A673 (cell line): ENCODE measurements at regions not wholly inside any gene's neighbourhood (a gene's known extent, or its start where the extent isn't known, plus 50 kb on each side); places are given as distances from the start of the nearest gene placed in this dataset.

Source experiments
- BruUV-seq: library from RNA; stranded (reverse); fragments of 400-500 nt; replicated peaks from 2 replicates; lab custom pipeline; 2021; lab: Mats Ljungman, UMichigan
- CTCF ChIA-PET: fragments of 300-600 bp; sonication (Branson Sonifier 250); formaldehyde crosslinking; loops from one replicate; lab custom pipeline; 2022; ENCODE audit warnings: antibody characterized with exemption; lab: Charles Lee
- POLR2A ChIA-PET: fragments of 300-600 bp; sonication (Branson Sonifier 250); formaldehyde crosslinking; loops from one replicate; lab custom pipeline; 2022; ENCODE audit warnings: antibody characterized with exemption; ENCODE audit not compliant: low non-redundant PET; lab: Charles Lee
- DNase-seq: peaks from one replicate; pipeline ENCODE4 v3.0.0-alpha.2; 2015; ENCODE audit warnings: low spot score
- H3K27ac ChIP-seq: fragments of 200-600 bp; sonication (generic); 2 replicates; pipeline ENCODE4 v1.5.1; 2016; ENCODE audit warnings: mixed run types, low read depth, mild to moderate bottlenecking, mixed read lengths, antibody characterized with exemption, low read length; ENCODE audit not compliant: poor library complexity, severe bottlenecking
- H3K27me3 ChIP-seq: fragments of 200-600 bp; sonication (generic); replicated peaks from 2 replicates; pipeline ENCODE4 v1.6.1; 2017; ENCODE audit warnings: mixed run types, low read depth, mild to moderate bottlenecking, mixed read lengths, antibody characterized with exemption, low read length; ENCODE audit not compliant: insufficient read depth, poor library complexity
- H3K36me3 ChIP-seq: fragments of 200-600 bp; sonication (generic); 2 replicates; pipeline ENCODE4 v1.6.1; 2016; ENCODE audit warnings: mixed run types, mild to moderate bottlenecking, mixed read lengths, antibody characterized with exemption, low read length; ENCODE audit not compliant: insufficient read depth, poor library complexity, severe bottlenecking
- H3K4me1 ChIP-seq: fragments of 200-600 bp; sonication (generic); 2 replicates; pipeline ENCODE4 v1.6.1; 2017; ENCODE audit warnings: mixed run types, mild to moderate bottlenecking, mixed read lengths, antibody characterized with exemption, low read length; ENCODE audit not compliant: insufficient read depth, poor library complexity, severe bottlenecking
- H3K4me3 ChIP-seq: fragments of 200-600 bp; sonication (generic); 2 replicates; pipeline ENCODE4 v1.5.1; 2016; ENCODE audit warnings: low read depth, mixed run types, mild to moderate bottlenecking, mixed read lengths, low read length; ENCODE audit not compliant: poor library complexity, severe bottlenecking
- H3K9me3 ChIP-seq: fragments of 200-600 bp; sonication (generic); 2 replicates; pipeline ENCODE4 v1.6.1; 2016; ENCODE audit warnings: mixed run types, low read depth, mild to moderate bottlenecking, mixed read lengths, antibody characterized with exemption, low read length; ENCODE audit not compliant: poor library complexity, severe bottlenecking
- EZH2 ChIP-seq: fragments of 200-600 bp; sonication (generic); IDR thresholded peaks from 2 replicates; pipeline ENCODE4 v1.6.1; 2017; ENCODE audit warnings: borderline replicate concordance, low read depth, mild to moderate bottlenecking, mixed read lengths, antibody characterized with exemption, low read length; ENCODE audit not compliant: poor library complexity, severe bottlenecking
- intact Hi-C: fragments of 100-400 bp; cut with micrococcal nuclease; formaldehyde crosslinking; loops from one replicate; pipeline ENCODE4 v1.10.0; 2022; ENCODE audit not compliant: unreplicated experiment
- TF ChIP-seq, protein P1 (sequence below): fragments of 300-800, 200-600 bp; sonication (generic); conservative IDR thresholded peaks from 2 replicates; pipeline ENCODE4 v1.5.1; 2017; ENCODE audit warnings: low read depth, mild to moderate bottlenecking, antibody characterized with exemption, low read length, moderate library complexity, mixed read lengths

DNA sequence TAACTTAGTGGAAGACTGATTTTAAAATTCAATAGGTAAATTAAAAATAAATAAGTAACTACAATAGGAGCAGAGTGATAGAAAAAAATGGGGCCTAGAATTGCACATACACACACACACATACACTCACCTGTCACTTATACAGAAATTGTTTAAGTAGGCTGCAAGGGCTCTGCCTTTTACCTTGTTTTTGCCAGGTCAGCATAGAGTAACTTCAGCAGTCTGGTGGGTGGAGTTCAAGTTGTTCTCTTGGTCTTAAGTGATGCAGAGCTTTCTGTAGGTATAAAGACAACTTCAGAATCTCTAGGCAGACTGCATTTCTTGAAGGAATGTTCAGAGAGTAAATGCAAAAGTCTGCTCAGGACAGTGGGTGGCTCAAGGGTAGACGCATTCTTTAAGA, 457.0 kb downstream of the INHBA start:
- DNase-seq, result no peak
- BruUV-seq, result no TSS peak
- Histone ChIP-seq H3K27me3 (no peaks in the 10 kb centered on the region), H3K4me3 (no peak overlapping the region), H3K27ac (no peak overlapping the region), H3K9me3 (no peaks in the 10 kb centered on the region), H3K36me3 (no peaks in the 10 kb centered on the region), H3K4me1 (no peaks in the 10 kb centered on the region)
- POLR2A ChIA-PET, result no interaction called here
- intact Hi-C loops, result no loop called here
- TF ChIP-seq EZH2, result no peak
- TF ChIP-seq, protein P1, sequence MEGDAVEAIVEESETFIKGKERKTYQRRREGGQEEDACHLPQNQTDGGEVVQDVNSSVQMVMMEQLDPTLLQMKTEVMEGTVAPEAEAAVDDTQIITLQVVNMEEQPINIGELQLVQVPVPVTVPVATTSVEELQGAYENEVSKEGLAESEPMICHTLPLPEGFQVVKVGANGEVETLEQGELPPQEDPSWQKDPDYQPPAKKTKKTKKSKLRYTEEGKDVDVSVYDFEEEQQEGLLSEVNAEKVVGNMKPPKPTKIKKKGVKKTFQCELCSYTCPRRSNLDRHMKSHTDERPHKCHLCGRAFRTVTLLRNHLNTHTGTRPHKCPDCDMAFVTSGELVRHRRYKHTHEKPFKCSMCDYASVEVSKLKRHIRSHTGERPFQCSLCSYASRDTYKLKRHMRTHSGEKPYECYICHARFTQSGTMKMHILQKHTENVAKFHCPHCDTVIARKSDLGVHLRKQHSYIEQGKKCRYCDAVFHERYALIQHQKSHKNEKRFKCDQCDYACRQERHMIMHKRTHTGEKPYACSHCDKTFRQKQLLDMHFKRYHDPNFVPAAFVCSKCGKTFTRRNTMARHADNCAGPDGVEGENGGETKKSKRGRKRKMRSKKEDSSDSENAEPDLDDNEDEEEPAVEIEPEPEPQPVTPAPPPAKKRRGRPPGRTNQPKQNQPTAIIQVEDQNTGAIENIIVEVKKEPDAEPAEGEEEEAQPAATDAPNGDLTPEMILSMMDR, result no peak
- CTCF ChIA-PET, result no interaction called here

DNA sequence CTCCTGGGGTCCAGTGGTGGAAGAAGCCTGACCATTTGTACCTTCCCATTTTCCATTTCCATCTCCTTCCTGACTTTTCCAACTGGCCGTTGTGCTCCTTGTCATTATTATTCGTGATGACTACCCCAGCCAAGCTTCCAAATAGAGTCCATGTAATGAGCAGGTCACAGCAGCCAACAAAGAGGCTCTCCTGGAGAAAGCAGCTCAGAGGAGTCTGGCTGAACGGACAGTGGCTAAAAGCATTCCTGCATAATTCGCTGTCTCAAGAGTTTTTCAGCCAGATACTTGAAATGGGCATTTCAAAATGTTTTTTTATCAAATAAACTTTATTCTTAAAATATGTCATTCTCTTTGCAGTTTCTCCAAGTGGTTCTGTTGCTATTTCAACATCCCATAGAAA, 458.6 kb downstream of the INHBA start:
- no peaks in the 10 kb centered on the region for H3K4me1 ChIP-seq
- no TSS peak for BruUV-seq
- POLR2A ChIA-PET, result no interaction called here
- no peak for DNase-seq
- CTCF ChIA-PET, result no interaction called here
- H3K27ac ChIP-seq, result no peak overlapping the region
- H3K27me3 ChIP-seq, result no peaks in the 10 kb centered on the region
- no peaks in the 10 kb centered on the region for H3K36me3 ChIP-seq
- H3K4me3 ChIP-seq, result no peak overlapping the region
- H3K9me3 ChIP-seq, result no peaks in the 10 kb centered on the region
- intact Hi-C loops, result no loop called here
- TF ChIP-seq, protein P1, result no peak
- no peak for TF ChIP-seq EZH2

DNA sequence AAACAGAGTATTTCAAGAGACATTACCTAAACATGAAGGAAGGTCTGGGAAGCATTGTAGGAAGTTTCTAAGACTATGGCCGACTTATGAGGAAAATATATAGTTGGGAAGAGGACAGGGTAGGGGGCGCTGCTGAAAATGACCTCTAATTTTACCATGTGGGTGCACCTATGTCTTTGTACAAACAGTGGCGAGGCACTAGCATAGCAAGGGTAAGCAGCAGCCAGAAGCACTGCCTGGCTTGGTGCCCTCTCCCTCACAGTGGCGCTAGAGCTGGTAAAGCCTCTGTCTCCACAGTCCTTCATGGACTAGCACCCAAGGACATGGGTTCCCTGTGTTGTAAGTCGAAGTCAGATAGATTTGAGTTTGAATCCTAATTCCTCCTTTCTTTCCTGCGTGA, 461.2 kb downstream of the INHBA start:
- BruUV-seq, result no TSS peak
- CTCF ChIA-PET, result no interaction called here
- Histone ChIP-seq H3K4me3 (no peak overlapping the region), H3K4me1 (no peaks in the 10 kb centered on the region), H3K27me3 (no peaks in the 10 kb centered on the region), H3K27ac (no peak overlapping the region), H3K9me3 (no peaks in the 10 kb centered on the region), H3K36me3 (no peaks in the 10 kb centered on the region)
- POLR2A ChIA-PET, result no interaction called here
- intact Hi-C loops, result no loop called here
- no peak for DNase-seq
- TF ChIP-seq EZH2, result no peak

DNA sequence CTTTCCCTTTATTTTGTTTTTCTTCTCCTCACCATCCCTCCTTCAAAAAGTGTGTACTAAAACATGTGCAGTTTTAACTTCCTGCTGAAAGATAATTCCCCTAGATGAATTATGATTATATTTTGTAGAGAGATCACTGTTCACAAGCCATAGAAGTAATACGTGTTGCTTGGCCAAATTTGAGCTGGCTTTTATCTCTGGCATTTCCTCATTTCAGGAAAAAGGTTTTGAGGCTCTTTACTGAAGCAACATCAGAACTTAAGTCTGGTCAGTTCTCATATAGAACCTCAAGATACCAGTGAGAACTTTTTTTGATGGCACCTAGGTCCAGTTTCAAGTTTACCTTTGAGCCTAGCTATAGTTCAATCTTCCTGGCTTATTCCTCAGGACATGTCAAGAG, 463.3 kb downstream of the INHBA start:
- H3K9me3 ChIP-seq, result no peaks in the 10 kb centered on the region
- BruUV-seq, result no TSS peak
- DNase-seq, result no peak
- no peak overlapping the region for H3K27ac ChIP-seq
- TF ChIP-seq, protein P1, result no peak
- no peak for TF ChIP-seq EZH2
- H3K4me3 ChIP-seq, result no peak overlapping the region
- ChIA-PET CTCF (no interaction called here), POLR2A (no interaction called here)
- no peaks in the 10 kb centered on the region for H3K4me1 ChIP-seq
- no peaks in the 10 kb centered on the region for H3K27me3 ChIP-seq
- intact Hi-C loops, result no loop called here
- H3K36me3 ChIP-seq, result no peaks in the 10 kb centered on the region
